Activated CD4-positive, alpha-beta T cell treated with anti-CD3 and anti-CD28 coated beads, Interleukin-10, Interleukin-2, amounts not matched to agents 100 ng/mL and 50 ng/mL, durations not matched to agents 16 hours and 8 hours (primary cell): ENCODE measurements at regions not wholly inside any gene's neighbourhood (a gene's known extent, or its start where the extent isn't known, plus 50 kb on each side); places are given as distances from the start of the nearest gene placed in this dataset.
"Not testable (repeated sequence)": the region's sequence is repeated elsewhere in the genome, so short reads cannot be mapped to it uniquely, and the experiment has no call there.

ENCODE experiments used
- DNase-seq: peaks from one replicate; pipeline ENCODE4 v3.0.0-alpha.2; 2020

DNA sequence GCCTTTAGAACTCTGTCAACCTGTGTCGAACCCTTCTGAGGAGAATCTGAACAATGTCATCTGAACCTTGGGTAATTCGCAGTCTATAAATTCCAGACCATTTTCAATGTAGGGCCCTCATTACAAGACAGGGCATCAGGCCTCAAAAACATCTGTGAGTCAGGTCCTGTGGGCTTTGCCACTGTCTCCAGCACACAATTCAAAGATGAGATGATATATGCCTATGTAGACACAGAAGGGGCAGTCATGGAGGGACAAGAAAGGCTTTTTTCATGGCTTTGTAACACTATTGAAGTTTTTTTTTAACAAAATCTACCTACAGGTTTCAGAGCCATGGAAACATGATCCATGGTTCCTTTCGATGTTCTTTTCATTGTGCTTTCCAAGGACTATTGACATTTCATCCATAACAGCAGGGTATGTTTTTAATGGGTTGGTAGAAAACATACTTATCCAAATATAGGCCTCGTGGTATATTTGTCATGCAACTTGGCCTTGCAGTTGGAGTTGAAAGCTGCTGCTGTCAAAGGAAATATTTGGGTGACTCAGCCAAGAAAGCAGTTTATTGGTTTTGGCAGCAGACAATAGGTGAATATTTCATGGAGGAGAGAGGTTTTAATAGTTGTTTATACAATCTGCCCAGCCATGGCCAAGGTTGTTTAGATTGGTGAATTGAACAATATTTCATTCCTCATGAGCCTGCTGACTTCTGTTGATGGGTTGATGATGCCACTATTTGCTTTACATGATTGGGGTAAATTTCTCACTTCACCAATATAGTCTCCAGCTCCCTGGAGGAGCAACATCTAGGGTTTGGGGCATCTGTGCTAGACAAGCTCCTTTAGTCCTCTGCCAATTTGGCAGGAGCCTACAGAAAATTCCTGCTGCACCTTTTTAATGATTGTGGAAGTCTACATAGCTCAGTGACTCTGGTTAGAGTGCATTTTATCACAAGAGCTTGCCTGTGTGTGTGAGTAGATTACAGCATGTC, 158.4 kb upstream of the TMEM72 start:
- DNase-seq = no peak

DNA sequence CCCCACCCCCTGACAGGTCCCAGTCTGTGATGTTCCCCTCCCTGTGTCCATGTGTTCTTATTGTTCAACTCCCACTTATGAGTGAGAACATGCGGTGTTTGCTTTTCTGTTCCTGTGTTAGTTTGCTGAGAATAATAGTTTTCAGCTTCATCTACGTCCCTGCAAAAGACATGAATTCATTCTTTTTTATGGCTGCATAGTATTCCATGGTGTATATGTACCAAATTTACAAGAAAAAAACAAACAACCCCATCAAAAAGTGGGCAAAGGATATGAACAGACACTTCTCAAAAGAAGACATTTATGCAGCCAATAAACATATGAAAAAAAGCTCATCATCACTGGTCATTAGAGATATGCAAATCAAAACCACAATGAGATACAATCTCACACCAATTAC, 156.8 kb upstream of the TMEM72 start:
- not testable (repeated sequence) for DNase-seq

DNA sequence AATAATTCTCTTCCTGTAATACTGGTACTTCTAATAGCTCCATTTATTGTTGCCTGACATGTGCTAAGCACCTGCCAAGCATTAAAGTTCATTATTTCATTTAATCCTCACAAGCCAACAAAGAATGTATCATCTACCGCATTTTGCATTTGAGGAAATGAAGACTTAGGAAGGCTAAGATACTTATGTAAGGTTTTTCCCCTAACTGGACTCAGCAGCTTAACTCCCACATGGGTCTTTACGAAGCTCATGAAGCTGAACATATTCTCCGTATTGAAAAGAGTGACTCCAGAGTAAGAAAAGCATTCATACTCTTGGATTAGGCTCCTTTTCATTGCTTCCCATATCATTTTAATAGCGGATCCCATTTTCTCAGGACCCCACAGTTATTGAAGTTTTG, 155.7 kb upstream of the TMEM72 start:
- DNase-seq = no peak

DNA sequence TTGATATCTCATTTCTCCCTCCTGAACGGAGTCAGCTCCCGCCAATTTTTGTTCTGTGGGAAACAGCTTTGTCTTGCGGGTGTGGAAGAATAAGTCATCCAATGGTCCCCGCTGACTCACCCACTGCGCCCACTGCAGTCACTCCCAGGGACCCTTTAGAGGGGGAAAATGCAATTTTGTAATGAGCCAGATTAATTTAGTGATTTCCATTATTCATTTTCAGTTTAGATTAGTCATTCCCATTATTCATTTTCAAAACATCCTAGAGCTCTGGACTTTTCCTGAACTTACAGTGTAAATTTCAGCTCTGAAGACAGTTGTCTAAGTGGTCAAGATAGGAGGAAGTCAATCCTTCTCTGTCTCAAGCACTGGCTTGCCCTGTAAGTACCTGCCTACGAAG, 154.9 kb upstream of the TMEM72 start:
- no peak for DNase-seq

DNA sequence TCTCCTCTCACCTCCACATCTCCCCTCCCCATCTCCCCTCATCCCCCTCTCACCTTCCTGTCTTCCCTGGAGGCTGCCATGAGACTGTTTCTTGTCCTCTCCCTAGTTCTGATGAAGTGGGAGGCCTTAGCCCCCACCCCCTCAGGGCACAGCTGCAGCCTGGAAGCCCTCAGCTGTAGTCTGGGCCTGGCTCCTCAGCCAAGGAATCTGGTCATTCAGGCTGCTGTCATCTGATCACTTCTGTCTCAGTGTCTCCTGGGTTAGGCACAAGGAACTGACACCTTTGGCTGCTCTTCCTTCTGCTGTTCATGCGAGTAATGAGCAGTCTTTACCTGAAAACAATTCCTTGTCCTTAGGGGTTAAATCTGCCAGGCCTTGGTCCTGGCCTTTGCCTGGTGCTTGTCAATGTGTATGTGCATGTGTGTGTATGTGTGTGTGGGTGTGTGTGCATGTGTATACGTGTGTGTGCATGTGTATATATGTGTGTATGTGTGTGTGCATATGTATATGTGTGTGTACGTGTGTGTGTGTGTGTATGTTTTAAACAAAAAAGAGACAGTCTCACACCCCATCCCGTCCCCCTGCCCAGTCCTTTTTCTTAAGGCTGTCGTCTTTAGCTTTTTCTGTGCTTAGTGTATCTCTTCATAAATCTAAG, 153.5 kb upstream of the TMEM72 start:
- DNase-seq = no peak

DNA sequence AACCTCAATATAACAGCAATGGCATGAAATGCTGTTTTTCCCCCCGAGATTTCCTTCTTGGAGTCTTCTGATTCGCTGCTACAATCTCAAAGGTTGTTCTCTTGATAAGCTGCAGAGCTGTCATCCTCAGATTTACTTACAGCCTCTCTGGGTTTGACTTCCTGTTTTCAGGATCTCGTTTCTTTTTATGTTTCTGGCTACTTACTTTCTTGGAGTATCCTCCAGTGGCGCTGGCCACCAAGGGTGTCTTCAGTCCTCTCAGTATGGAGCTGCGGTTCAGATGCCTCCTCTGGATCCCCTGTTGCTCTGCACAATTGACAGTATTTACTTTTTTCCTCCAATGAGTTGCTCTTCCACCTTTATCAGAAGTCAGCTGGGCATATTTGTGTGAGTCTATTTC, 152.0 kb upstream of the TMEM72 start:
- DNase-seq = no peak

DNA sequence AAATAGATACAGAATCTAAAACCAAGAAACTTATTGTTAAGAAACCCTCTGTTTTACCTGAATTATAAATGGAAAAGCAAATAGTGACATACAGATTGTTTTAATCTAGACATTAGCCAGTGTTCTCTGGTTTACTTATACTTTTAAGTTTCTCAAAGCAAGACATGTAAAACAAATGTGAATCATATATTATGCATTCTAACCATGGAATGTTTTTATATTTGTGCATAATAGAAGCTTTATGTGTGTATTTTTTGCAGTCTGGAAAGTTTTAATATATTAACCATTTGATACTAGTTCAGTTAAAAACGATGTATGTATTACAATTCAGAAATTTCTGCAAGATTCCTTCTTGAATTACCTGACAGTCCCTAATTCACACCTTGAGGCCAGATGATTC, 150.6 kb upstream of the TMEM72 start:
- no peak for DNase-seq

DNA sequence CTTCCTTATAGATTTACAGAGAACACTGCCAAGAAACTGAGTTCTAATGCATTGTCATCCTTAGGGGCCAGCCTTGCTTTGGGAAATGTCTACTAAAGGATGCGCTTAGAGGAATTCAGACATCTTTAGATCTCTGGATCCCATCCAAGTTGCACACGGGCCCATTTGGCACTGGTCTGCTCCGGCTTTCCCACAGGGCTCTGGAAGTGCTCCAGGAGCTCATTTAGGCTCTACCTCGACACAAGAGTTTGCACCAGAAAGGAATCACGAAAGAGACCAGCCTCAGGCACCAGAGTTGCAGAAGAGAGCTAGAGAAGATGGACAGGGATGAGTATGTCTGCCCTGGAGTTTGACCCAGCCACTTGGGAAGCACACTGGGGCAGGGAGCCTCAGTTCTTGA, 150.1 kb upstream of the TMEM72 start:
- no peak for DNase-seq

DNA sequence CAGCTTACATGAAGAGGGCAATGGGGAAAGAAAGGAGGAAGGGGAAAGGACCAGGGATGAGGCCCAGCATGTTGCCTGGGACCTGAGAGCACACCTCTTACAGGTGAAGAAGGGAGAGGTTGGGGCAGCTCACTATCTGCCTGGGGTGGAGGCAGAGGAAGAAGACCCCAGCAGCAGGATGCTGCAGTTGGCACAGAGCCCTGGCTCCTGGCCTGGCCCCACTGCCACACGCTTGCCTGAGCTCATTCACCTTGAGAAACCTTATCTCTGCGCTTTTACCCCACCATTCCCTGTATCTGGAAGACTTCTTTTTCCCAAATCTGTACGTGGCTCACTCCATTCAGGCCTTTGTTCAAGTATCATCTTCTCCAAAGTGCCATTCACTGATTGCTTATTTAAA, 147.8 kb upstream of the TMEM72 start:
- DNase-seq = no peak

DNA sequence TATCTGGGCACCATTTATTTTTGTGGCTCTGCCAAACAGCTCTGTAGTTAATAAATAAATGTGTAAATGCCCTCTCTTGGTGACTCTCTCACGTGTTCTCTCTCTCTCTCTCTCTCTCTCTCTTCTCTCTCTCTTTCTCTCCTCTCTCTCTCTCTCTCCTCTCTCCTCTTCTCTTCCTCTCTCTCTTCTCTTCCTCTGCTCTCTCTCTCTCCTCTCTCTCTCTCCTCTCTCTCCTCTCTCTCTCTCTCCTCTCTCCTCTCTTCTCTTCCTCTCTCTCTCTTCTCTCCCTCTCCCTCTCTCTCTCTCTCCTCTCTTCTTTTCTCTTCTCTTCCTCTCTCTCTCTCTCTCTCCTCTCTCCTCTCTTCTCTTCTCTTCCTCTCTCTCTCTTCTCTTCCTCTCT, 145.8 kb upstream of the TMEM72 start:
- no peak for DNase-seq

DNA sequence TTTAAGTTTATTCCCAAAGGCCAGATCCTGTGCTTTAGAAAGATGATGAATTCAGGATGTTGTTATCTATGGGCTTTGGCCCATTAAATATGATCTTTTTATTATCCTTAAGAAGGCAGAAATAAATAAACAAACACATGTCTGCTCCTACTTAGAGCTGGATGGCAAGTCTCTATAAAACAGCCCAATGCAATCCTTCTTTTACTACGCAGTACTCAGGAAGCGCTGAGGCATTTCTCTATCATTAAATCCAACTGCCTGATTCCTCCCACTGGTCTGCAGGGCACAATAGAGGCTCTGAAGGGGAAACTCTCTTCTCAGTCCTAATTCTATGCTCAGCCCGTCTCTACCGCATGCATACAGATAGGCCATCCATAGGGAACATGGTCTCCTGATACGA, 144.5 kb upstream of the TMEM72 start:
- DNase-seq = no peak

DNA sequence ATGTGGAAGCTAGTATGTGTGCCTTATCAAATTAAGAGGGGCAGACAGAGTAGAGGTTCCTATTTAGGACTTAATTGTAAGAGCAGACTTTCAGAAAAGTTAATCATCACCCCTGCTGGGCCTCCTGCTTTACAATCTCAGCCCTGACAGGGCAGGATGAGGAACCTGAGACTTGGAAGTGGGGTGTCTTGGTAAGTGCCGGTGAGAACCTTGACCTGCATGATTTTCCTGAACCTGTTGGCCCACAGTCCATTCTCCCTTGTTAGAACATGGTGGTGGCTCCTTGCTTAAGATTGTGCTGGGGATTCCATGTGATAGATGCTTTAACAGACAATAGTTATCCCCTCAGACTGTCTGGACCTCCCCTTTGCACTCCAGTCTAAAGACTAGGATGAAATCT, 141.7 kb upstream of the TMEM72 start:
- no peak for DNase-seq

DNA sequence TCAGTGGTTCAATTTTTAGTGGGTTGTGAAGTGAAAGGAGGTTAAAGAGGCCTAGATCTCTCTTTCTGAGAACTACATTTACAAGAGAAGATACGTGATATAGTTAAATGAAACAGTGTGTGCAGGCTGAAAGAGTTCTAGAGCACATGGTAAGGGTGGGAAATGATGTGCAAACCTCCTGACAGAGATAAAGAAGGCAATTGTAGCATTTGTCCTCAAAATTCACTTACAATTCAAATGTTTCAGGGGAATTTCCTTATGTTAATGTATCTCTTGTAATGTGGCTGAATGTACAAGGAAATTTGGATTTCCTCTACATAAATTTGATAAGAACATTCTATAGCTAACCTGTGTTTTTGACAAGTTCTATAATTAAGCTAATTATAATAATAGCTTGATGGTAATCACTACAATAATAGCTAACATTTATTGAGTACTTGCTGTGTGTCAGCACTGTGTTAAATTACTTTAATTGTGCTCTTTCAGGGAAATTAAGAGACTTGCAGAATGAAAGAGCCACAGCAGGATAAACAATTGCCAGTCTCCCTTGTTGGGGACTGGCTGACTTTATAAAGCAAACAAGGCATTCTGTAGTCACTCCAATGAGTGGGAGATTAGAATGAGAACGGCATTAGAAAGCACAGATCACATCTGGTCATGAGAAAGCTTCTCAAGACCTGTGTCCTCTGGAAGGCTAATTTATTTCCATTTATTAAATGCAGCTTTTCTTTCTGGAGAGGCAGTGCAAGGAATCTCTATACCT, 139.7 kb upstream of the TMEM72 start:
- DNase-seq = no peak

DNA sequence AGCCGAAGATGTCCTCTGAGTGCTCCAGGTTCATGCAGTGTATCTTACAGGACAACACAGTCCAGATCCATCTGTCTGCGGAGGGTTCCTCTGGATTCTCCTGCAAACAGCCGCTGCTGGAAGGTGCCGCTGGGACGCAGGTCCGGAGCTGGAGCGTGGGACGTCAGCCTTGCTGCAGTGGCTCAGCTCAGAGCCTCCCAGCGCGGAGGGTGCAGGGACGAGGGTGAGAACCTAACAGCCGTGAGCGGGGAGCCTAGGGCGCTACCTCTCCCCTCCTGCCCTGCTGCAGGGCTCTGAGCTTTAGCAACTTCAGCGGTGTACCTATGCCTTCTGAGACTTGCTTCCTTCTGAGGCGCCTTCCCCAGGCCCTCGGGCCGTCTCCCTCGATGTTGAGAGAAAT, 137.6 kb upstream of the TMEM72 start:
- no peak for DNase-seq

DNA sequence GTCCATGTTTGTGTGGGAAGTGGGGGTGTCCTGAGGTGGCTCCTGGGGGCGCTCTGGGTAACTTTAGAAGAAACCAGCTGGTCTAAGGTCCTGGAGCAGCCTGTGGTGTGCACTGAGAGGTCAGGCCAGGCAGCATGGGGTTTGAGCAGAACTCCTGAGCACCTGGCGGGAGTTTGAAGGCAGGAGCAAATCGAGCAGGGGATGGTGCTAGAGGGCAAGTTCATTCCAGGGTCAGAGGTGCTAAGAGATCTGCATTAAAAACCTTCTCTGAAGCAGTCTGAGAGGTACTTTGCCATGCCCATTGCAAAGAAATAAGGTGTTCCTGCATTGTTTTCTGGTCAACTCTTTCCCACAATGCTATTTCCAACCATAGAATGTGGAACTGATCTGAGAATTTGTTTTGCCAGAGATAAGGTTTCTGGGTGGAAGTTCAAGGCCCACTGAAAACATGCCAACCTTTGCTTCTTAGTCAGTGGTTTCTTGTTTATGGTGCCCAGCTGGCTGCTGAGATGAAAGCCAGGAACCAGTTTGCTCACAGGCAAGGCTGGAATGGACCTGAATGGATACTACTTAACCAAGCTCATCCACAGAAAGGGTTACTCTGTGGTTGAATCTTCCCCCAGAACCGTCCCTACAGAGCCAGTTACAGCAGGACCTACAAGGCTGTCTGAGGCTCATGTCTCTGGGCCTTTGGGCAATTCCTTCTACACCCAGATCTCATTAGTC, 136.3 kb upstream of the TMEM72 start:
- DNase-seq = no peak

DNA sequence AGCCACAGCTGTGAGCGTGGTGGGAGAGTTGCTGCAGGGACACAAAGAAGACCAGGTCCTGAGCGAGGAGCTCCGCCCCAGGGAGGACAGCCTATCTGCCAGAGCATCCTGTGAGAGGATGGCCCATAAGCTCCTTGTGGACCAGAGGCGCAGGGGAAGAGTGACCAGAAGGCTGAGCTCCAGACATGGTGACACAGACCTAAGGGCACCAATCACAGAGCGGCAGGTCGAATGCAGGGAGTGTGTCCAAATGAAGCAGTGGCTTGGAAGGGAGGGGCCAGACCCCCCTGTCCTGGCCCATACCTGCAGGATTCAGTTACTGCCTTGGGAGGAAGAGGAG, 135.8 kb upstream of the TMEM72 start:
- DNase-seq = no peak

DNA sequence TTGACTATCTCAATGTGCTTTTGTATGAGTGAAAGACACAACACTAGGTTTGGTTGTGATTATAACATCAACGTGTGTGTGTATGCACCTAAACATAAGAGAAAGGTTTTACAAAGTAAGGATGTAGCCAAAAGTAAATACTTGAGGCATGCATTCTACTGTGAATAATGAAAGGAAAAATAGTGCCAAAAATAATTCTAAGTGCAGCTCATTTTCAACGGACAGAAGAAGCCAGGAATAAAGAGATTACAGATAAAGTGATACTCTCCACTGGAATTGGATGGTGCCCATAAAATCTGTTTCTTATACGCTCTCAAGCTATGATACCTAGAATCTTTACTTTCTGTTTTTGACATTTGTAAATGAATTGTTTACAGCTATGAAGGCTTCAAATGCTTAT, 135.0 kb upstream of the TMEM72 start:
- no peak for DNase-seq

DNA sequence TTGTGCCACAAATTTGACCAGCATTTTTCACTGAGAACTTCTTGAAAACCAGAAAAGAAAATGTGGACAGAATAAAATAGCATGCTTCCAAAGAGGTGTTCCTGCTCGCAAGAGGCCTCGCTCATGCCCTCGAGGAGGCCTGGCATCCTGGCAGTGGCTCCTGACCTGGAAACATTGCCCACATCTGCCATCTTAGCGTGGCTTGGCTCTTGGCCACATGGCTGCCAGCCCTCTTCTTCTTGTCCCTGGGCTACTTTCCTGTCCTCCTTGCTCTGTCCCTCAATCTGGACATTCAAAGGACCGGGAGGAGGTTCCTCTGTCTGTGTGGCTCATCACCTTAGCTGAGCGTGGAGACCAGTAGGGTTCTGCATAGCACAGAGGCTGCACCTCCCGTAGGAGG, 131.6 kb upstream of the TMEM72 start:
- no peak for DNase-seq

DNA sequence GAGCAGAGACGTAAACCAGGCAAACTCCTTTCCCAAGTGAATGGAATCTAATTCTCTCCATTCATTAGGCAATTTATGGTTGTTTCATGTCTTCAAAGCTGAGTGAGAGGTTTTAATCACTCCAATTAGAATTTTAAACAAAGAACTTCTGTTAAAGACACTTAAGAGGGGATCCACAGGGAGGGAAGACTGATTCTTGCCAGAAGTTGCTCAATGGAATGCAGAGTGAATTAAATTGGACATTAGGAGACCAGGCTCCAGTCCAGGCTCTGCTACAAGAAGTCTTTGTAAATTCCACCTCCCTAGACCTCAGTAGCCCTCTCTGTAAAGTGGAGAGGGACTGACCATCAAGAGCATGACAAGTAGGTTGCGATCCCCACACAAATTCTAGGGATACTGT, 130.7 kb upstream of the TMEM72 start:
- DNase-seq = no peak

DNA sequence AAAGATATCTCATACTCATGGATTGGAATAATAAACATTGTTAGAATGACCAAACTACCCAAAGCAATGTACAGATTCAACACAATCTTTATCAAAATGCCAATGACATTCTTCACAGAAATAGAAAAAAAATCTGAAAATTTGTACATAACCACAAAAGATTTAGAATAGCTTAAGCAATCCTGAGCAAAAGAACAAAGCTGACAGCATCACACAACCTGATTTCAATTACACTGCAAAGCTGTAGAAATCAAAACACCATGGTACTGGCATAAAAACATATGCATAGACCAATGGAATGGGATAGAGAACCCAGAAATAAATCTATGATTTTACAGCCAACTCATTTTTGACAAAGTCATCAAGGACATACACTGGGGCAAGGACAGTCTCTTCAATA, 130.0 kb upstream of the TMEM72 start:
- DNase-seq = no peak

DNA sequence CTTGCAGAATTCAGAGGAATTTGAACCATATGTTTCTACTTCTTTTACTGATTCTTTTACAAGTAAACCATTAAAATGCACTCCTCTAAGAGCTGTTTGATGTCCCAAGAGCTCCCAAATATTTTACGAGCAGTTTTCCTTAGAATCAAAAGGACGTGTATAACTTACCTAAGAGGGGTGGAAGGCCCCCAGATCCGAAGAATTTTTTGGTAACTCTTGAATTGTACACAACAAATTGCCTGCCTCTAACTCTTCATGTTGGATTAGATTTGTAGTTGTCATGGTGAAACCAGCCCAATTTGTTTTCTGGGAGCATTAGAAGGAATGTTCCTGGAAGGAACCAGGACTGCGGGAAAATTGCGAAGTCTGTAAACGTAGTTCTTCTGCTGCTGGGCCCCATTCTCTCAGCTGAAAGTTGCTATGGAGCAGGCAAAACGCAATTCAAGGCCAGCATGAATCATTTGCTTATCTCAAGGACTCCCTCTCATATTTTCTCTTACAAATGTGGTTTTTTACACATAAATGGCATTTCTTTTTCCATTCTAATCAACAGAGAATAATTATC, 124.8 kb upstream of the TMEM72 start:
- no peak for DNase-seq

DNA sequence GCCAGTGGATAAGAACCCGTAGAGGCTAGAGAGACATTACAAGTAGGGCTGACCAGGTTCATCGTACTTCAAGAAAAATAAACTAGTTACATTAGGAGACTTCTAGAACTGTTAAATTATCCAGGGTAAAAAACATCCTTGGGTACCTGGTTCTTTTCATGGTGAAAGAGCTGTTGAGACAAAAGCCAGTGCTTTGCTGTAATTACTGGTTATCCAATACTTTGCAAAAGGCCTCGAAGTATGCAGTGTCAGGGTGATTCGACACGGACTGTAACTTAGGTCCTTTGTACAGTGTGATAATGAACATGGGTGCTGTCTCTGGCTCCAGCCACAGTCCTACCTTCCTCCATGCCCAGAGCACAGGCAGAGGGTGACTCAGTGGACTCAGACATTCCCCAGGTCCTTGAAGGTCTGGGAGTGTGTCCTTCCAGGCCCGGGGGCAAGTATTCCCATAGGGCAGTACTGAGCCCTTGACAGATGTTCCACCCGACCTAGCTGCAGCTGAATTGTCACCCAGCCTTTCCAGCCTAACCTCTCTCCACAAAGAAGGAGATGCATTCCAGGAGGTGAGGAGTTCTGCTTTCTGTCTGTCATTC, 123.6 kb upstream of the TMEM72 start:
- no peak for DNase-seq
